Uterus (tissue), 3 donors: ENCODE measurements at regions not wholly inside any gene's neighbourhood (a gene's known extent, or its start where the extent isn't known, plus 50 kb on each side); places are given as distances from the start of the nearest gene placed in this dataset.

Source experiments
- DNase-seq, 2 donors: peaks; one replicate each; pipeline ENCODE4 v3.0.0-alpha.2; 2019 to 2020
- H3K27ac ChIP-seq, 2 donors: fragments of 200-600 bp; sonication (generic); 1 replicate in 1 of 2; 2 replicates in 1 of 2; pipeline ENCODE4 v1.5.1; 2016 to 2018
- H3K27me3 ChIP-seq, 2 donors: fragments of 200-600 bp; sonication (generic); one replicate each; pipeline ENCODE4 v1.5.1; 2018 to 2019; ENCODE audit warnings: control low read depth in 1 of 2
- H3K36me3 ChIP-seq, 2 donors: fragments of 200-600 bp; sonication (generic); one replicate each; pipeline ENCODE4 v1.5.1; 2019; ENCODE audit warnings: control low read depth in 1 of 2
- H3K4me1 ChIP-seq, 2 donors: fragments of 200-600 bp; sonication (generic); one replicate each; pipeline ENCODE4 v1.5.1; 2018 to 2019; ENCODE audit warnings: control low read depth in 1 of 2
- H3K4me3 ChIP-seq, 2 donors: fragments of 200-600 bp; sonication (generic); 1 replicate in 1 of 2; 2 replicates in 1 of 2; pipeline ENCODE4 v1.5.1; 2018 to 2019; ENCODE audit warnings: mild to moderate bottlenecking in 1 of 2
- H3K9me3 ChIP-seq, 2 donors: fragments of 200-600 bp; sonication (generic); one replicate each; pipeline ENCODE4 v1.5.1; 2019; ENCODE audit warnings: control low read depth in 1 of 2
- CTCF ChIP-seq, 4 experiments: fragments of 200-600 bp in 2 of 4; fragments of 450-650 bp in 2 of 4; sonication (generic) in 2 of 4; IDR thresholded peaks; one replicate each; pipeline ENCODE4 v1.5.1; 2016 to 2019; ENCODE audit warnings: antibody characterized with exemption in 4 of 4, mild to moderate bottlenecking in 2 of 4, moderate library complexity in 1 of 4
- POLR2A ChIP-seq, 2 donors: fragments of 450-650 bp; IDR thresholded peaks; one replicate each; pipeline ENCODE4 v1.6.1; 2016; ENCODE audit warnings: antibody characterized with exemption in 2 of 2, mild to moderate bottlenecking in 1 of 2, moderate library complexity in 1 of 2
- intact Hi-C: fragments of 100-400 bp; cut with DNase I; formaldehyde crosslinking; loops from one replicate; pipeline ENCODE4 v1.15.1; 2023; ENCODE audit warnings: low total_unique reads
- donor health status: DM: yes; HTN: yes; CAD: no.

- Histone ChIP-seq H3K36me3 (no peaks in the 10 kb centered on the region), H3K27me3 (no peaks in the 10 kb centered on the region), H3K9me3 (no peaks in the 10 kb centered on the region), H3K4me1 (no peaks in the 10 kb centered on the region), H3K4me3 (no peak overlapping the region), H3K27ac (no peak overlapping the region)
- intact Hi-C loops = no loop called here
- no peak for DNase-seq
- TF ChIP-seq POLR2A (IDR thresholded peaks at IDR 0.05) = no peak
- no peak for TF ChIP-seq CTCF (IDR thresholded peaks at IDR 0.05)
These were observed 388.5 kb downstream of the JRKL start for GRCh38 chr11:96778272-96778671.

DNA sequence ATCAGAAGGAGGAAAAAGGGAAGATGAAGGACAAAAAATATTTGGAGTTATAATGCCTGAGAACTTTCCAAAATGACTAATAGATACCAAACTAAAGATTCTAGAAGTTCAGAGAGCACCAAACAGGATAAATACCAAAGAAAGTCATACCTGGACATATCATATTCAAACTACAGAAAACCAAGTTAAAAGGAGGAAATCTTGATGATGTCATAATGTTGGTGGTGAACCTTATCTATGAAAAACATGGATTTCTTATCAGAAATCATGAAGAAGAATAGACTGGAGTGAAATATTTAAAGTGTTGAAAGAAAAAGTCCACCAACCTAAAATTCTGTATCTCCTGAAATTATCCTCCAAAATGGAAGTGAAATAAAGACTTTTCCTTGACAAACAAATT lies 389.2 kb downstream of the JRKL start:
- Histone ChIP-seq H3K27me3 (no peaks in the 10 kb centered on the region), H3K36me3 (no peaks in the 10 kb centered on the region), H3K4me3 (no peak overlapping the region), H3K4me1 (no peaks in the 10 kb centered on the region), H3K9me3 (no peaks in the 10 kb centered on the region), H3K27ac (no peak overlapping the region)
- intact Hi-C loops = no loop called here
- TF ChIP-seq CTCF (IDR thresholded peaks at IDR 0.05) (no peak), POLR2A (IDR thresholded peaks at IDR 0.05) (no peak)
- DNase-seq = no peak

- intact Hi-C loops = no loop called here
- TF ChIP-seq CTCF (IDR thresholded peaks at IDR 0.05) (no peak), POLR2A (IDR thresholded peaks at IDR 0.05) (no peak)
- Histone ChIP-seq H3K4me1 (no peaks in the 10 kb centered on the region), H3K27me3 (no peaks in the 10 kb centered on the region), H3K4me3 (no peak overlapping the region), H3K9me3 (no peaks in the 10 kb centered on the region), H3K36me3 (no peaks in the 10 kb centered on the region), H3K27ac (no peak overlapping the region)
- no peak for DNase-seq
These were observed 391.3 kb downstream of the JRKL start for GRCh38 chr11:96781082-96781481.

DNA sequence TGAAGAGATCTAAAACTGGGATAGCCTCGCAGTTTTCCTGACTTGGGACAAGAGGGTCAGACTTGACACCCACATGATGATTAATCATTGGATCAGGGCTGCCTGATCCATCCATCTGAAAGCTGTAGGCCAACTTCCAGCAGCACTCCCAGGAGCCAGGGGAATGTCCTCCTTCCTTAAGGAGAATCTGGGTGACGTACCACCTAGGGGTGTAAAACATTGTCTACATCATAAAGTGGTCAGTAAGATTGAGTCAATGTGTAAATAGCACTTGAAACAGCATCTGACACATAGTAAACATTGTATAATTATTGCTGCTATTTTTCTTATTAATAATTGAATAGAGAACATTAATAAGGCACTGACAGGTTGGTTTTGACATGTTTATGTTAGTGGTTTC lies 392.8 kb downstream of the JRKL start:
- Histone ChIP-seq H3K4me3 (no peak overlapping the region), H3K27ac (no peak overlapping the region), H3K9me3 (no peaks in the 10 kb centered on the region), H3K36me3 (no peaks in the 10 kb centered on the region), H3K4me1 (no peaks in the 10 kb centered on the region), H3K27me3 (no peaks in the 10 kb centered on the region)
- TF ChIP-seq CTCF (IDR thresholded peaks at IDR 0.05) = no peak
- TF ChIP-seq POLR2A (IDR thresholded peaks at IDR 0.05) = no peak
- intact Hi-C loops = no loop called here
- DNase-seq = no peak

DNA sequence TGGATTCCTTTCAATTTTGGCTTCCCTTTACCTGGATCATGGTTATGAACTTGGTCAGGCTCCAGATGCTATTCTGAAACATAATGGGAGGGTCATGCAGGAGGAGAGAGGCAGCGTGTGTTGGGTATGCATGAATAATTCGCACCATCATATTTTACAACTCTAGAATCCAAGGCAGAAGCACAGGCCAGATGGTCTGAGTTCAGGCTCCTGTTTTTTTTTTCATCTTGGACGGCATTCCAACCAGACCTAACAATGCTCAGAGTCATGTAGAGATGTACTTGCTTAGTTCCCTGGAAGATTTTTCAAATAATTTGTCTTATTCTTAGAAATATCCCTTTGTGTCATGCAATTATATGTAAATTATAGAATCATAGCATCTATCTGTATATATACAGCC lies 393.5 kb downstream of the JRKL start:
- no peaks in the 10 kb centered on the region for H3K4me1 ChIP-seq
- no peaks in the 10 kb centered on the region for H3K9me3 ChIP-seq
- H3K4me3 ChIP-seq = no peak overlapping the region
- no peaks in the 10 kb centered on the region for H3K36me3 ChIP-seq
- intact Hi-C loops = no loop called here
- no peak overlapping the region for H3K27ac ChIP-seq
- no peak for TF ChIP-seq POLR2A (IDR thresholded peaks at IDR 0.05)
- no peak for TF ChIP-seq CTCF (IDR thresholded peaks at IDR 0.05)
- no peaks in the 10 kb centered on the region for H3K27me3 ChIP-seq
- DNase-seq = no peak
